SK-N-DZ (cell line): ENCODE measurements at regions not wholly inside any gene's neighbourhood (a gene's known extent, or its start where the extent isn't known, plus 50 kb on each side); places are given as distances from the start of the nearest gene placed in this dataset.
"Not testable (repeated sequence)": the region's sequence is repeated elsewhere in the genome, so short reads cannot be mapped to it uniquely, and the experiment has no call there.

Experiments
- DNase-seq: peaks from one replicate; pipeline ENCODE4 v3.0.0-alpha.2; 2015; ENCODE audit warnings: low spot score

DNA sequence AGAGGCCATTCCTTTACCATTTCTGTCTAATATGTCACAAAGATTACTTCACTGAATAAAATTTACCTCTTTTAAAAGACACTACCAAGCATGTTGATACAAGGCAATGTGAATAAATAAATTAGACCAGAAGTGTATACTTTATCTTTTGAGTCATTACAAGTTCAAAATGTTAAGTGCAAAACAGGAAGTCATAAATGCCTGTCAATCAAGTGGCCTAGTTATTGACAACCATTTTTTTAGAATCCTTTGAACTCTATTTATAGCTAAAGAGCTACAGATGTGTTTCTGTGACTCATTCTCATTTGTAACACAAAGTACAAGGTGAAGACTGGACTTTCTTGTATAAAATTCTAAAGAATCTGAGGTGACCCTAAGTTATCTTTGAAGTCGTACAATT lies 602.7 kb upstream of the SEMA6A start:
- DNase-seq: no peak

DNA sequence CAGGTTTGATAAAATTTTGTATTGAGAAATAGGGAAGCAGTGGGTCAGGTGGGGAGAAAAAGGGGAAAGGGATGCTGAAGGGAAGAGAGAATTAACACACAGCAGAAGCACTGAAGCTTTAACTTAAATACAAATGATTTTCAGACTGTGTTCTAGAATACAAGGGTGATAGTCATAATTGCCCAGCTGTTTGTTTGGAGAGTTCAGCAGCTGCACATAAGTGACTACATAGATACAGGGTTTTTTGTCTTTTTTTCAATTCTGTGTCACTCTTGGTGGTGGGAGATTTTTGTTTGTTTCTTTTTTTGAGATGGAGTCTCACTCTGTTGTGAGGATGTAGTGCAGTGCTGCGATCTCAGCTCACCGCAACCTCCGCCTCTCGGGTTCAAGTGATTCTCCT lies 590.4 kb upstream of the SEMA6A start:
- no peak for DNase-seq

DNA sequence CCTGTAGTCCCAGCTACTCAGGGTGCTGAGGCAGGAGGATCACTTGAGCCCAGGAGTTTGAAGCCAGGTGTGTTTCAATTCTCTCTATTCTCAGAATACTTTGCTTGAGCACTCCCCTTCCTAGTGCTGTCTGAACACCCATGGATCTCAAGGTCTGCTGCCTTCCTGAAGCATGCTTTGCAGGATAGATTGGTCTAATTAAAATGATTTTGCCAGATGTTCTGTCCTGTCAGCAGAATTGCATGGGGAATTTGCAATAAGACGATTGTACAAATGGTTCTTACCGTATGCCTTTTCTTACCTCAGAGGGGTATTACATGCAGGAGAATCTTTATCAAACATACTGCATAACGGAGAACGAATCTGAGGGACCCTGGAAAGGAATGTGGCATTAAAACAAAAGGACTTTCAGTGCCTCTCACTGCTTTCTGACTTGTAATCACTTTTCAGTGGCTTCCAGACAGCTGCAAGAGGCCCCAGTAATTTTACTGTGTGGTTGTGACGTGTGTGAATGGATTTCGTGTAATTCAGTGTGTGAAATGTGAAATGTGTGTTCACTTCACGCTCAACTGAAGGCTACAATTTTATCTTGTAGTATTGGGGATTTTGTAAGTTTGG lies 587.2 kb upstream of the SEMA6A start:
- no peak for DNase-seq

DNA sequence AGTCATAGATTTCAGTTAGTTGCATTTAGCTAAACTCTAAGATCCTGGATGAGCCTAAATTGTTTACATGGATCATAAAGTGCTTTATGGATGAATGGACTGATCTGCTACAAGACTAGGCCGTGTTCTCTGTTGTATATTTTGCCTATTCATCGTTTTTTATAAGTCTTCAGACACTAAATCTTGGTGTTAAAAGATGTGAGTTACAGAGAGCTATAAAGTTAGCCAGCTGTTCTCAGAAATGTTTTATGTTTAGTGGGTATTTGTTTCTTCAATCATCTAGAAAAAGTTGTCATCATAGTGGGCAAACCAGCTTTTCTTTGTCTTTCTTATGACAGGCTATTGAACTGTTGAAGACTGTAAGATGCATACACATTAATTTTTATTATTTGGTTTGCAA lies 585.8 kb upstream of the SEMA6A start:
- DNase-seq: no peak

DNA sequence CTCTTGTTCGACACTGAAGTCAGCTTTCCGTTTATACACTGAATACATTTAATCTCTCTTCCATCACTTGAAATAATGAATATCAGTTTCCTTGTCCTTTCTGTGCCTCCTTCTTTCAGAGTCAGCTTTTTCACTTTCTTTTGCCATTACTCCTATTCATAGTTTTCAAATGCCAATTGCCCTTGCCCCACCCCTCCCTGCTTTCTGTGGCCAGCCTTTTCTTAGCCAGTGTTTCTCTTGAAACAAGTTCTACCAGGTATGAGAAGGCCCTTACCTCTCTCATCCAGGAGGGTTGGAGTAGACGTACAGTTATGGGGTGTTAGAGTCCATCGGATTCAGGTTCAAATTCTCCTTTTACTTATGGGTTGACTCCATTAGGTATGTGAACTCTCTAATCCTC lies 574.7 kb upstream of the SEMA6A start:
- DNase-seq: no peak

DNA sequence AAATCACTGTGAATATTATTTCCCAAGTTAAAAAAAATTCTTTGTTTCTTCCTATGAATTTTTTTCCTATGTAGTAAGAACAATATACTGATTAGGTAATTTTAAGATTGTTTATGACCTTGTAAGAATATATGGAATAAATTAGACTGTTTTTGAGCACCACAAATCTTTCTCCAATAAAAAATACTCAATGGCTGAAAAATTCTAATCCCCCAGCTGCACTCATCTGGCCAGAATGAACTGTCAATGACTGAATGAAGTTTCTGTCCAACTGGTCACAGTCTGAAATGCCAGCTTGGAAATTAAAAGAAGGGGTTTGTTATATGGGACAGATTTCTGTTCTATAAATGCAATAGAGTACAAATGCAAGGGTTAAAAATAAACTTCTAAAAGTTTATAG lies 569.5 kb upstream of the SEMA6A start:
- no peak for DNase-seq

DNA sequence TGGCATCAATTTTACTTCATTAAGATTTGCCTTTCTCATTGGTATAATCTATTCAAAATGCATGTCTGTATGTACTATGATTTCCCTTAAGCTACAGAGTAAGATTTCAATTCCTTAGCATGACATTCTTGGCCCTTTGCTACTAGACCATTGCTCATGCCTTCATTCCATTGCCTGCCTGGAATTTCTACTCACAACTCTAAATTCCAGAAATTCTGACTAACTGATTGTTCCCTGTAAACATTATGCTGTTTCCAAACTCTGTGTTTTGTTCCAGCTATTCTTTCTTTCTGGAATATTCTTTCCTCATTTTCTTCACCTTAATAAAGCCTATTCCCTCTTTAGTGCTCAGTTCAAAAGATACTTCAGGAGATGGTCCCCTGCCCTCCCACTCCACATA lies 568.8 kb upstream of the SEMA6A start:
- DNase-seq: no peak

DNA sequence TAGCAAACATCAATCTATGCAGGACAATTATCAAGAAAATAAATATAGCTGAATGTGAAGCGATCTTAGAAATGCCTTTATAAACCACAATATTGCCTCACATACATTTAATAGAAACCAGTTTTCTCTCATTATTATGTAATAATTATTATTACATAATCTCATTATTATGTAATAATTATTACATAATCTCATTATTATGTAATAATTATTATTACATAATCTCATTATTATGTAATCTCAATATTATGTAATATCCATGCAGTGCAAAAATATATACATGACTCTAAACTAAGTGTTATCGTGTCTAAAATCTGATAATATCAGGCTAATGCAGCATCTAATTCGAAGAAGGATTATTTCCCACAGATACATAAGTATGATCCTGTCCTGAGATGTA lies 563.9 kb upstream of the SEMA6A start:
- no peak for DNase-seq

DNA sequence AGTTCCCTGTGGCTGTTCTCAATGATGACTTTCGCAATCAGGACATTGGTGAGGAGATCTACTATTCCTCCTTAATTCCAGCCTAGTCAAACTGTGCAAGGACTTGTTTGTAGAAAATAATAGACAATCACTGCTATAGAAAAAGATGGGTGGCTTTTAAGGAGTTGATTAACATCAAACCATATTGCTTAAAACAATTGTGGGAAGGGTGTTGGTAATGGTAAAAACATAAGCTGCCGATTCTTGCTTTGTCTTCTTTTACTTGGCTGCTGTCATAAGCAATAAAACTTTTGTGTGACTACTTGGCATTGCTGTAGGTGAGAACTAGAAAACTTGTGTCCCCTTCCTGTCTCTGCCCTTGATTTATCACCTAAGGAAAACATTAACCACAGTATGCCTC lies 561.2 kb upstream of the SEMA6A start:
- no peak for DNase-seq

DNA sequence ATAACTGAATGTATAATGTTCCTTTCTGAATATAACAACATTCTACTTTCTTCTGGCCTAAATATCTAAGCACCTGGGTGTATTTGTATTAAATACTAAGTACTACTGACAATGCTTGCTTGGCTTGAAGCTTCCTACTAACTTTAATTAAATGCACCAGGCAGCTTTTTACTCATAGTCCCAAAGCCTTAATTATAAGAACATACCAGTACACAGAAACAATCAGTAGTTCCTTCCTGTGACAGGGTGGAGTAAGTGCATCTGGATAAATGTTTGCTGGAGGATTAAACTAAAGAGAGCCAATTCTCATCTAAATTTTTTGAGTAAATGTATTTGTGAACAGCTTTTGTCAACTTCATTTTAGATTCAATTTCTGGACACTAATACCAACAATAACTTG lies 558.6 kb upstream of the SEMA6A start:
- no peak for DNase-seq

DNA sequence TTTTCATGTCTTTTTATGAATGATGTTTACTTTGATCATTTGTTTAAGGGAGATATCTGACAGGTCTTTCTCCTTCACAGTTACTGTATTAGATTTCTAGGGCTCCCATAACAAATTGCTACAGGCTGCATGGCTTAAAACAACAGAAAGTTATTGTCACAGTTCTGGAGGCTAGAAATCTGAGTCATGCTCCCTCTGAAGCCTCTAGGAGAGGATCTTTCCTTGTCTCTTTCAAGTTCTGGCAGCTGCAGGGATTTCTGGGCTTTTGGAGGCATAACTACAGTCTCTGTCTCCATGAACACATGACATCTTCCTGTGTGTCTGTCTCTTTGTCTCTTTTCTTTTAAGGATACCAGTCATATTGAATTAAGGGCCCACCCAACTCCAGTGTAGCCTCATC lies 557.3 kb upstream of the SEMA6A start:
- no peak for DNase-seq

DNA sequence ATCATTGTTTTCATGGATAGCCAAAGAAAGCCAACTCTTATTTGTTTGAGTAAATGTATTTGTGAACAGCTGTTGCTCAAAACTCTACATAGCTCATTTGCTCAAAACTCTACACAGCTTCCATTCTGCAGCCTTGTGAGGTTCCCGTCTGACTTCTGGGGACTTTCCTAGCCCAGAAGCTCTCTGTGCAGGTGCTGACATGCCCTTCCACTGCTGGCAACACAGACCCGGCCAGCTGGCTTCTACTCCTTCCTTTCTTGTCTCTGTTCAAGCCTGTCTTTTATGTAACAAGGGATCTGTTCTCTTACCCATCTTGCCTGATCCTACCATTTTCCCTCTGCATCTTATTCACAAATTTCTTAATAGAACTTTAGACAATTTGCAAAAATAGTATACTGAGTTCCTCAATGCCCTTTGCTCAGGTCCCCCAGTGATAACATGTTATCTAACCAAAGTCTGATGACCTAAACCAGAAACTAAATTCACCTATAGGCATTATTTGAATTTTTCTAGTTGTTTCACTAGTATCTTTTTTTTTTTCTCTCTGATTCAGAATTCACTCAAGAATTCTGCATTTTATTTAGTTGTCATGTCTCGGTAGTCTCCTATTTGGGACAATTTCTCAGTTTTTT lies 556.5 kb upstream of the SEMA6A start:
- DNase-seq: peak; percentile 5

DNA sequence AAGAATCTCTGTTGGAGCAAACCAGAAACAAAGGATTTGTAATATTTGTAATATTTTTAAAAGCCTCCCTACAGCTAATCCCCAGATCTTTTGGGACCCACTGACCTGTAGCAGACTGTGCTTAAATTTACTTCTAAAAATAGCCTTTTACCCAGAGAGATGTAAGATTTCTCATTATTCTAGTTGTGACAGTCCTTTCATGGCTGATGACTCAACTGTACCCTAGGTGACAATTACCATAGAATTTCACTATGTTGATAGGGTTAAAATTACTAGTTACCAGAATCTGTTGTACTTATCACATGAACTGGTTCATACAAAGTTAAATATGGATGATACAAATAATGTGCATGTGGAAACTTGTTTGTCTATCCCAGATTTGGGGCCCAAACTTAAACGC lies 543.9 kb upstream of the SEMA6A start:
- no peak for DNase-seq

DNA sequence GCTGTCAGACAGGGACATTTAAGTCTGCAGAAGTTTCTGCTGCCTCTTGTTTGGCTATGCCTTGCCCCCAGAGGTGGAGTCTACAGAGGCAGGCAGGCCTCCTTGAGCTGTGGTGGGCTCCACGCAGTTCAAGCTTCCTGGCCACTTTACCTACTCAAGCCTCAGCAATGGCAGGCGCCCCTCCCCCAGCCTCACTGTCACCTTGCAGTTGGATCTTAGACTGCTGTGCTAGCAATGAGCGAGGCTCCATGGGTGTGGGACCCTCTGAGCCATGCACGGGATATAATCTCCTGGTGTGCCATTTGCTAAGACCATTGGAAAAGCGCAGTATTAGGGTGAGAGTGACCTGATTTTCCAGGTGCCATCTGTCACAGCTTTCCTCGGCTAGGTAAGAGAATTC lies 542.7 kb upstream of the SEMA6A start:
- DNase-seq: not testable (repeated sequence)

DNA sequence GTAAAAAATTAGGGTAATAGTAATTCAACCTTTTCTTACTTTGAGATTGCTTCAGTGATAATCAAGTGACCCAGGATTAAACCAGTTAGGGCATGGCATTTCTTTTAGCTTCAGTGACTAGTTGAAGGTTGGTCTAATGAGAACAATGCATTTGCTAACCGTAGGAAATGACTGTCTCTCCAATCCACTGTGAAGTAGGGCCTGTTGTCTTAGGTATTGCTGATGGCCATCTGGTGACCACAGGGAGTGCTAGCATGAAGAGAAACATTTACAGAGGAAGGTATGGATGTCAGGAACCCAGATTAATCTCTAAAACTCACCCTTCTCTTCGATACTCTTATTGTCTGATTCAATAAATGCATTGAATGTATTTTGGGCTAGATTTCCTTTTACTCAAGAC lies 535.9 kb upstream of the SEMA6A start:
- DNase-seq: no peak

DNA sequence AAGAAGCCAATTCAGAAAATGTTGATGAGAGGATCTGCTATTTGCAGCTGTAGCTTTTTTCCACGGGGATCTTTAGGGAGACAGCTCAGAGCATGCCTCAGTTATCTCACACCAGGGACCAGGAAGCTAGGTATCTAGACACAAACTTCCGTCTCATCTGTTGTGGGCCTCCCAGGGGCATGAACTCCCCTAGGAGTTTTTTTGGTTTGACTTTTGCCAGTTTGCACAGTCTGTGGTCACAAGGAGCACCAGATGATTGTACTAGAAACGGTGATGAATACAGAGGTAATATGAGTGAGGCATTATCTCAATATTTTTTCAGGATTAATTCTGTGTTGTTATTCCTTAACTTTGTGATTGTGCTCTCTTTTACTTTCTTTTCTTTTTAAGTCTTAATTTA lies 533.2 kb upstream of the SEMA6A start:
- DNase-seq: no peak

DNA sequence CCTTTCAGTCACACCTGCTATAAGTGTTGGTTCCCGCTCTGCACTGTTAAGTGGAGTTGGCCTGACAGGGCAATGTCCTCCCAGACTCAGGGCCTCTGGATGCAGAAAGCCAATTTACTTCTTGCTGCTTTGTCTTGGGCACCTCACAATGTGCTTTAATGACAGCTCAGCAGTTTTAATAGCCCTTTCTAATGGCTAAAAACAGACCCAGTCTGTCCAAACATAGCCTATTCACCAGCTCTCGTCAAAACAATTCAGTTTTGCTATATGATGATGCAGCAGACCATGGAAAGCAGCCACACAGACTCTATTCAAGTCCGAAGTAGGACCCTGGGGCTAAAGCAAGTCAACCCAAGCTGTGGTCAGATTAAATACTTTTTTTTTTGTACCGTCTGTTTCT lies 529.1 kb upstream of the SEMA6A start:
- no peak for DNase-seq

DNA sequence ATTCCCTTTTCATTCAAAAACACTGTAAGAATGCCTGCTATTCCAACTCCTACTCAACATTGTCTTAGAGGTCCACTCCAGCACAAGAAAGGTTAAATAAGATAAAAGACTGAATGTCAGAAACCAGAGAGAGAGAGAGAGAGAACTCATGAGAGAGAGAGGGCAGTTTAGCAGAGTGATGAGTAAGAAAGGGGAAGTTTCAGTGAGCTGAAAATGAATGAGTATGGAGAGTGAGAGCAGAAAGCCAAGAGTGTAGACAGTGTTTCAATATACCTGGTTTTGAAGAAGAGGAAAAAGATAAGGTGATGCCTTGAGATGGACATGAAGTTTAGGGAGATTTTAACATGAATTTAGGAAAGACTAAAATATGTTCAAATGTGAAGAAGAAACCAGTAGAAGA lies 528.0 kb upstream of the SEMA6A start:
- no peak for DNase-seq

DNA sequence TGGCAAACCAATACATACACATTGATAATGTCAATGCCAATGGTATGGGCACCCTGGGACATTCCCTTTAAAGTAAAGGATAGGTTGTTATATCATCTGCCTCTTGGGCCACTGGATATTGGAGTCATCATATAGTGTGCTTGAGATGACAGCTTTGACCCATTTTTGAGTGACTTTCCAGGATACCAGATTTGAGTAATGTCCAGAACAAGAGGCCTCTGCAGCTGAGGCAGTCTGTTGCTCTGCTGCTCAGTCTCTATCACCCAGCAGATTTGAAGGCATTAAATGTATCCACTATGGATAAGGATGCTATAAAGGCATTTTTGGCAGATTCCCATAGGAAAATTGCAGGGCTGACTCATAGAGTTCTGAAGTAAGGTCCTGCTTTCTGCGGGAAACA lies 525.6 kb upstream of the SEMA6A start:
- DNase-seq: no peak

DNA sequence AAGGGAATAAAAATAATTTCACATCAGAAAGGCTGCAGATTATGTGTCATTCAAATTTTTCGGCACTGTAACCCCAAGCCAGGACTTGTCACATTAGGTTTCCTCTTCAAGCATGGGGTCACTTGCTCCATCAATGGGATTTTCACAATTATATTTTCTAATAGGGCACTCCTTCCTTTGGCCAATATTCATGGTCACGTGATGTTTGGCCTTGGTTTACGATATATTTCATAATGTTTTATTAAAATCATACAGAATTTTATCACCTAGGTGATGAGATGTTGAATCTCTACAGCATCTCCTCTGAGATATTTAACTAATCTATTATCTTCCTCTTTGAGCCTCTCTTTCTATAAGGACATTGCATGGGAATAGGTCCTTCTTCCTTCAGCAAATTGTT lies 523.5 kb upstream of the SEMA6A start:
- no peak for DNase-seq

DNA sequence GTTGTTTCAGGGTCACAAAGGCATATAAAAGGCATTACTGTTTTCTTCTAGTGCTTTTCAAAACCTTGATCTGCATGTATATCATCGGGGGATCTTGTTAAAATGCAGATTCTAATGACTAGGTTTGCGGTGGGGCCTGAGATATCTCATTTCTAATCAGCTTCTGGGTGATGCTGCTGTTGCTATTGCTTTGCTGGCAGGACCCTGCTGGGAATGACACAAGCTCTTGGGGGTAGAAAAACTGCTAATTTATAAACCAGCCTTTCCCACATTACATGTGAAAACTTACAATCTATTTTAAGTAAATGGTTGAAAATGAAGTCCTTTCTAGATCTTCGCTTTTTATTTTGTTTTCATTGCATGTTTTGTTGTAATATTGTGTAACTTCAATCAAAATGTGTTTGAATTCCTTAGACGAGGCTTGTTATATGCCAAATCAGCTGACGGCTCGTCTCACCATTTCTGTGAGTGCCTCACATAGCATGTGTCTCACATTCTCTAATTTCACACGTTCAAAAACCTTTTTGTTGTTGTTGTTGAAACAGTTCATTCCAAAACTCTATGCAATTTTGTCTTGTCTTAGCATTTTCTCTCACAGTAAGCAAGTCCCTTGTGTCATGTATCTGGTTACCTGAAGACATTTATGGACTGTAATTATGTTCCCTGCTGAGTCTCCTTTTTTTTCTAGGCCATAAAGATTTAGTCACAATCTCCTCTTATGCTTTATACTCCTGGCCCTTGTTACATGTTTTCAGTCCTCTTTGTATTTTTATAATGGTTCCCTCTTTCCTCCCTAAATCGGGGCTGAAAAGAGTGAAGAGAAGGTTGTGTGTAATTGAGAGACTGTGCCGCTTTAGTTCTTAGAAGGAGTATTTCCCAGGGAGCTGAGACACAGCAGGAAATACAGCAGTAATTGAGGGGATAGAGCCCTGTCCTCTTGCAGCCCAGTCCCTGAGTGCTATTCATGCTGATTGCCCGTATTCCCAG lies 521.0 kb upstream of the SEMA6A start:
- DNase-seq: no peak

DNA sequence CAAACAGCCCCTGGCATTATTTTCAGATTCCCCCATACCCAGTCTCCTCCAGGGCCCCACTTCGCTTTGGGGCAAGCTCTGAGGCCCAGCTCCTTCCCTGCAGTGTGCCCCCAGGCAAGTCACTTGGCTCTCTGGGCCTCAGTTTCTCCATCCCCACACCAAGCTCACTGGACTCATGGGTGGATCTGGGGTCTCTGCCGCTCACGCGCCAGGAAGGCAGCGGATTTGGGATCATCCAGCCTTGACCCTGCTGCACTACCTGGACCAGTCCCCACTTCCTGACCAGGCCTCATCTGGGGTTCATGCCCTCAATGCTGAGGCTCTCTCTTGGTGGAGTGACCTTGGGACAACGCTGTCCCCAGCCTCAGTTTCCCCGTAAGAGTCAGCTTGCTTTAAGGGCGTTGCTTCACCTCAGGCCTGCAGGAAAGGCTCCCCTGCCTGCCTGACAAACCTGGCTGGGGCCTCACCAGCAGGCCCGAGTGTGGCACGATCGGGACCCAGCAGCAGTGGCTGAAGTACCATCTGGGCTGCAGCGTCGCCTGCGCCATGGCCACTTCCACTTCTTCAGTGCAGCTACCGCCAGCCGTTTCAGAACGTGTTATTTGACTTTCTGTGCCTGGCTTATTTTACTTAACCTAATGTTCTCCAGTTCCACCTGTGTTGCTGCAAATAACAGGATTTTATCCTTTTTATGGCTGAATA lies 519.6 kb upstream of the SEMA6A start:
- DNase-seq: no peak
